ENCODE measurements at regions not wholly inside any gene's neighbourhood (a gene's known extent, or its start where the extent isn't known, plus 50 kb on each side); places are given as distances from the start of the nearest gene placed in this dataset.

GRCh38 chr9:20271096-20271495, 351.2 kb downstream of the MLLT3 start:
- no peak overlapping the region for H3K4me3 ChIP-seq (ENCODE audit: low read length)
- H3K4me1 ChIP-seq (ENCODE audit: insufficient read depth, low read length), result no peaks in the 10 kb centered on the region
- H3K27ac ChIP-seq (ENCODE audit: low read depth in 1 of 2, low read length in 2 of 2), result no peak overlapping the region
- H3K9me3 ChIP-seq (ENCODE audit: control insufficient read depth in 1 of 2, insufficient read depth in 1 of 2, low read length in 2 of 2), result no peaks in the 10 kb centered on the region
- Mint-ChIP-seq H3K4me1 (ENCODE audit: low read depth) (peaks cover 6% of the 10 kb centered on the region), H3K36me3 (ENCODE audit: low read depth) (no peaks in the 10 kb centered on the region), H3K27me3 (no peaks in the 10 kb centered on the region), H3K9me3 (peaks cover 5% of the 10 kb centered on the region), H3K27ac (no peak overlapping the region), H3K4me3 (no peak overlapping the region)
- CTCF ChIA-PET, result no interaction called here
- H3K36me3 ChIP-seq (ENCODE audit: insufficient read depth, low read length), result no peaks in the 10 kb centered on the region
- POLR2A ChIA-PET, result no interaction called here
- H3K27me3 ChIP-seq (ENCODE audit: control insufficient read depth in 1 of 2, insufficient read depth in 2 of 2, low read length in 2 of 2), result no peaks in the 10 kb centered on the region
- no peak for TF ChIP-seq CTCF (IDR thresholded peaks at IDR 0.05)
- DNase-seq, result no peak
- intact Hi-C loops (cut with DNase I, micrococcal nuclease), result loop anchor here in 1 of 2 experiments (10.0 kb wide), 1 partner anchor 674 kb away; no protein-coding TSS in a partner anchor
- ATAC-seq (ENCODE audit: poor library complexity), result no peak

- no peaks in the 10 kb centered on the region for H3K36me3 ChIP-seq (ENCODE audit: insufficient read depth, low read length)
- no peaks in the 10 kb centered on the region for H3K36me3 Mint-ChIP-seq (ENCODE audit: low read depth)
- ChIA-PET CTCF (no interaction called here), POLR2A (no interaction called here)
- no peaks in the 10 kb centered on the region for H3K27me3 ChIP-seq (ENCODE audit: control insufficient read depth in 1 of 2, insufficient read depth in 2 of 2, low read length in 2 of 2)
- intact Hi-C loops (cut with DNase I, micrococcal nuclease), result loop anchor here in 1 of 2 experiments (10.0 kb wide), 1 partner anchor 675 kb away; no protein-coding TSS in a partner anchor
- no peak overlapping the region for H3K4me3 ChIP-seq (ENCODE audit: low read length)
- H3K4me3 Mint-ChIP-seq, result no peak overlapping the region
- H3K27ac Mint-ChIP-seq, result no peak overlapping the region
- H3K27ac ChIP-seq (ENCODE audit: low read depth in 1 of 2, low read length in 2 of 2), result no peak overlapping the region
- H3K27me3 Mint-ChIP-seq, result no peaks in the 10 kb centered on the region
- TF ChIP-seq CTCF (IDR thresholded peaks at IDR 0.05), result no peak
- no peaks in the 10 kb centered on the region for H3K4me1 ChIP-seq (ENCODE audit: insufficient read depth, low read length)
- no peak for DNase-seq
- H3K9me3 ChIP-seq (ENCODE audit: control insufficient read depth in 1 of 2, insufficient read depth in 1 of 2, low read length in 2 of 2), result no peaks in the 10 kb centered on the region
- H3K9me3 Mint-ChIP-seq, result peaks cover 6% of the 10 kb centered on the region
- H3K4me1 Mint-ChIP-seq (ENCODE audit: low read depth), result peaks cover 6% of the 10 kb centered on the region
- ATAC-seq (ENCODE audit: poor library complexity), result no peak
Measured at GRCh38 chr9:20270161-20270560, 352.1 kb downstream of the MLLT3 start.

GRCh38 chr9:20269620-20270019, 352.7 kb downstream of the MLLT3 start:
- Histone ChIP-seq H3K4me1 (ENCODE audit: insufficient read depth, low read length) (no peaks in the 10 kb centered on the region), H3K27ac (ENCODE audit: low read depth in 1 of 2, low read length in 2 of 2) (no peak overlapping the region), H3K27me3 (ENCODE audit: control insufficient read depth in 1 of 2, insufficient read depth in 2 of 2, low read length in 2 of 2) (no peaks in the 10 kb centered on the region), H3K9me3 (ENCODE audit: control insufficient read depth in 1 of 2, insufficient read depth in 1 of 2, low read length in 2 of 2) (no peaks in the 10 kb centered on the region), H3K4me3 (ENCODE audit: low read length) (no peak overlapping the region), H3K36me3 (ENCODE audit: insufficient read depth, low read length) (no peaks in the 10 kb centered on the region)
- Mint-ChIP-seq H3K4me1 (ENCODE audit: low read depth) (peaks cover 6% of the 10 kb centered on the region), H3K27ac (no peak overlapping the region), H3K27me3 (no peaks in the 10 kb centered on the region), H3K4me3 (no peak overlapping the region), H3K9me3 (peaks cover 6% of the 10 kb centered on the region), H3K36me3 (ENCODE audit: low read depth) (no peaks in the 10 kb centered on the region)
- ChIA-PET CTCF (no interaction called here), POLR2A (no interaction called here)
- DNase-seq (no peak), ATAC-seq (ENCODE audit: poor library complexity) (no peak)
- TF ChIP-seq CTCF (IDR thresholded peaks at IDR 0.05), result no peak
- intact Hi-C loops (cut with DNase I, micrococcal nuclease), result loop anchor here in 1 of 2 experiments (10.0 kb wide), 1 partner anchor 675 kb away; no protein-coding TSS in a partner anchor
